Endothelial cell of umbilical vein (primary cell): ENCODE measurements at regions not wholly inside any gene's neighbourhood (a gene's known extent, or its start where the extent isn't known, plus 50 kb on each side); places are given as distances from the start of the nearest gene placed in this dataset.
"Not testable (repeated sequence)": the region's sequence is repeated elsewhere in the genome, so short reads cannot be mapped to it uniquely, and the experiment has no call there.

Experiments used
- BruUV-seq: library from RNA; stranded (reverse); fragments of 400-500 nt; replicated peaks from 2 replicates; lab custom pipeline; 2021; lab: Mats Ljungman, UMichigan
- CTCF ChIA-PET: fragments of 300-600, 350-600 bp; sonication (Branson Sonifier 250); formaldehyde crosslinking; loops from one replicate; lab custom pipeline; 2021; ENCODE audit warnings: antibody characterized with exemption, inconsistent platforms; lab: Charles Lee
- POLR2A ChIA-PET: fragments of 300-600, 350-600 bp; sonication (Branson Sonifier 250); formaldehyde crosslinking; loops from one replicate; lab custom pipeline; 2021; ENCODE audit warnings: antibody characterized with exemption, inconsistent platforms; lab: Charles Lee
- DNase-seq: peaks from one replicate; pipeline ENCODE4 v3.0.0-alpha.2; 2011; ENCODE audit warnings: low read depth, low spot score
- FAIRE-seq: peaks from 2 replicates; lab custom pipeline; 2011; peaks lifted over from hg19 to GRCh38; lab: Jason Lieb, UNC
- H2AFZ ChIP-seq: 2 replicates; pipeline ENCODE4 v1.6.0; 2012; ENCODE audit warnings: low read depth, low read length, control low read depth, inconsistent platforms
- H3K27ac ChIP-seq: 2 replicates; pipeline ENCODE4 v1.5.1; 2011; ENCODE audit warnings: low read depth, mild to moderate bottlenecking, control low read depth, low read length, moderate library complexity; ENCODE audit not compliant: insufficient read depth
- H3K27me3 ChIP-seq, 2 experiments: 2 replicates each; pipeline versions ENCODE4 v1.6.0 to v1.6.1; 2011; ENCODE audit warnings: low read length in 2 of 2, mixed read lengths in 1 of 2; ENCODE audit not compliant: control insufficient read depth in 2 of 2, insufficient read depth in 2 of 2
- H3K36me3 ChIP-seq, 2 experiments: 2 replicates in 1 of 2; 3 replicates in 1 of 2; pipeline ENCODE4 v1.5.1; 2011; ENCODE audit warnings: low read length in 2 of 2, mild to moderate bottlenecking in 1 of 2, moderate library complexity in 1 of 2; ENCODE audit not compliant: control insufficient read depth in 2 of 2, insufficient read depth in 2 of 2; ENCODE audit errors: extremely low read depth in 1 of 2
- H3K4me1 ChIP-seq: 3 replicates; pipeline ENCODE4 v1.5.1; 2011; ENCODE audit warnings: mild to moderate bottlenecking, low read length; ENCODE audit not compliant: control insufficient read depth, insufficient read depth; ENCODE audit errors: extremely low read depth
- H3K4me2 ChIP-seq: 2 replicates; pipeline ENCODE4 v1.6.1; 2011; ENCODE audit warnings: low read length, control low read depth, mixed read lengths; ENCODE audit not compliant: insufficient read depth
- H3K4me3 ChIP-seq, 3 experiments: fragments of 200-600 bp in 1 of 3; sonication (generic), shearing (Covaris generic) in 1 of 3; replicated peaks in 1 of 3; 2 replicates each; pipeline ENCODE4 v1.5.1; 2011 to 2016; ENCODE audit warnings: control low read depth in 3 of 3, low read length in 3 of 3, mild to moderate bottlenecking in 2 of 3, inconsistent platforms in 1 of 3, low read depth in 1 of 3, moderate library complexity in 1 of 3; ENCODE audit not compliant: insufficient read depth in 1 of 3
- H3K79me2 ChIP-seq: 2 replicates; pipeline ENCODE4 v1.6.0; 2012; ENCODE audit warnings: low read length, inconsistent platforms; ENCODE audit not compliant: control insufficient read depth, insufficient read depth
- H3K9ac ChIP-seq: replicated peaks from 2 replicates; pipeline ENCODE3; 2011; ENCODE audit warnings: low read length, control low read depth; ENCODE audit not compliant: insufficient read depth; ENCODE audit errors: extremely low read depth
- H3K9me1 ChIP-seq: replicated peaks from 3 replicates; pipeline ENCODE4 v1.6.0; 2011; ENCODE audit warnings: mild to moderate bottlenecking, low read length; ENCODE audit not compliant: control insufficient read depth, insufficient read depth; ENCODE audit errors: extremely low read depth
- H3K9me3 ChIP-seq: replicated peaks from 2 replicates; pipeline ENCODE4 v1.5.1; 2012; ENCODE audit warnings: low read length, inconsistent platforms; ENCODE audit not compliant: control insufficient read depth, insufficient read depth
- H4K20me1 ChIP-seq: replicated peaks from 2 replicates; pipeline ENCODE3; 2011; ENCODE audit warnings: mild to moderate bottlenecking, low read length; ENCODE audit not compliant: control insufficient read depth, insufficient read depth; ENCODE audit errors: extremely low read depth
- EZH2 ChIP-seq: IDR thresholded peaks from 2 replicates; pipeline ENCODE4 v1.6.1; 2012; ENCODE audit warnings: borderline replicate concordance, low read depth, mild to moderate bottlenecking, moderate library complexity, low read length, inconsistent platforms; ENCODE audit not compliant: severe bottlenecking
- dilution Hi-C: fragments of 300-500 bp; cut with MboI; formaldehyde crosslinking; loops from one replicate; pipeline ENCODE4 v1.15.0; 2019; ENCODE audit warnings: low sequenced_read_pairs; ENCODE audit not compliant: extremely low pct_ligation_motif_present
- intact Hi-C: fragments of 100-400 bp; cut with micrococcal nuclease; formaldehyde crosslinking; loops from one replicate; pipeline ENCODE4 v1.10.0; 2022

GRCh38 chr2:60342491-60342890 lies 211.0 kb downstream of the BCL11A start:
- FAIRE-seq, H3K36me3 ChIP-seq, H3K9ac ChIP-seq, H3K9me3 ChIP-seq, H4K20me1 ChIP-seq, CTCF ChIA-PET, BruUV-seq, DNase-seq, intact Hi-C loops, H3K27me3 ChIP-seq, H3K79me2 ChIP-seq, H3K4me3 ChIP-seq, H3K4me1 ChIP-seq, H3K9me1 ChIP-seq, H3K4me2 ChIP-seq, H2AFZ ChIP-seq, dilution Hi-C loops, H3K27ac ChIP-seq, POLR2A ChIA-PET: not testable (repeated sequence)

- no peak for TF ChIP-seq EZH2
- no peaks in the 10 kb centered on the region for H3K4me1 ChIP-seq
- CTCF ChIA-PET, result no interaction called here
- intact Hi-C loops, result no loop called here
- POLR2A ChIA-PET, result no interaction called here
- H3K9me1 ChIP-seq, result no peaks in the 10 kb centered on the region
- no peak overlapping the region for H2AFZ ChIP-seq
- BruUV-seq, result no TSS peak
- H3K36me3 ChIP-seq, result no peaks in the 10 kb centered on the region
- H3K79me2 ChIP-seq, result no peaks in the 10 kb centered on the region
- dilution Hi-C loops, result no loop called here
- H3K9me3 ChIP-seq, result peaks cover 2% of the 10 kb centered on the region
- H4K20me1 ChIP-seq, result no peaks in the 10 kb centered on the region
- no peak overlapping the region for H3K27ac ChIP-seq
- FAIRE-seq (no peak), DNase-seq (no peak)
- no peak overlapping the region for H3K4me3 ChIP-seq
- H3K27me3 ChIP-seq, result no peaks in the 10 kb centered on the region
- H3K4me2 ChIP-seq, result no peak overlapping the region
- no peak overlapping the region for H3K9ac ChIP-seq
These were observed 212.3 kb downstream of the BCL11A start for GRCh38 chr2:60341151-60341550.
